Activated B cell treated with CpG ODN at 0.5 μM for 24 hours (primary cell): ENCODE measurements at regions not wholly inside any gene's neighbourhood (a gene's known extent, or its start where the extent isn't known, plus 50 kb on each side); places are given as distances from the start of the nearest gene placed in this dataset.

ENCODE experiments used
- ATAC-seq: fragments of 200-7000 bp; cut with Tn5 transposase; one replicate; pipeline ENCODE4 v1.10.0; 2021; ENCODE audit warnings: low read depth, mild to moderate bottlenecking, moderate library complexity
- CTCF ChIA-PET: fragments of 350-600 bp; sonication (Branson Sonifier 250); formaldehyde crosslinking; loops from one replicate; lab custom pipeline; 2021; ENCODE audit warnings: antibody characterized with exemption; lab: Charles Lee
- POLR2A ChIA-PET: fragments of 350-600 bp; sonication (Branson Sonifier 250); formaldehyde crosslinking; loops from one replicate; lab custom pipeline; 2021; ENCODE audit warnings: antibody characterized with exemption; lab: Charles Lee
- DNase-seq: peaks from one replicate; pipeline ENCODE4 v3.0.0; 2022
- H3K27ac Mint-ChIP-seq: one replicate; pipeline ENCODE4 v1.8.0; 2020; ENCODE audit warnings: mixed read lengths
- H3K27me3 Mint-ChIP-seq: one replicate; pipeline ENCODE4 v1.8.0; 2021; ENCODE audit warnings: mixed read lengths
- H3K36me3 Mint-ChIP-seq: one replicate; pipeline ENCODE4 v1.8.0; 2021; ENCODE audit warnings: low read depth, mixed read lengths
- H3K4me1 Mint-ChIP-seq: one replicate; pipeline ENCODE4 v1.8.0; 2021; ENCODE audit warnings: mixed read lengths
- H3K4me3 Mint-ChIP-seq: one replicate; pipeline ENCODE4 v1.8.0; 2020; ENCODE audit warnings: mild to moderate bottlenecking, mixed read lengths
- H3K9me3 Mint-ChIP-seq: one replicate; pipeline ENCODE4 v1.8.0; 2020; ENCODE audit warnings: mixed read lengths
- intact Hi-C: fragments of 100-400 bp; cut with micrococcal nuclease; formaldehyde crosslinking; loops from one replicate; pipeline ENCODE4 v1.15.1; 2024
- TF ChIP-seq, protein P1 (sequence below): fragments of 200-600 bp; IDR thresholded peaks from one replicate; pipeline ENCODE4 v1.8.0; 2022; ENCODE audit warnings: antibody characterized with exemption, mild to moderate bottlenecking

DNA sequence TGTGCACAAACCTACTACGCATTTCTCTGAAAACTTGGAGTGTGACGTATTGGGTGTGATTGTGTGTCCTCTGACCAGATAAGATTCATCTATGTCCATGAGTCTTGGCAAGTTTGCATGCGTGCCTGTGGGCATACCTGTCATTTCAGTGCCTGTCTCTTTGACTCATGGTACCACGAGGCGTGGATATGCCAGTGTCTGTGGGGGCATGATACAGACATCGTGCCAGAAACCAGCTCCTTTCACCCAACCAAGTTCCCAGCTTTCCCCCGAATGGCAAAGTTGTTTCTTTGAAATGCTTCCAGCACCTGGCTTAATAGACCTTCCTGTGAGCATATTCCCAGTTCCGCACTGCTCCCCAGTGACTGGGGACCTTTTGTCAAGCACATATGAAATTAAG, 241.9 kb upstream of the MVB12B start:
- Mint-ChIP-seq H3K4me3 (no peak overlapping the region), H3K27ac (no peak overlapping the region), H3K36me3 (no peaks in the 10 kb centered on the region), H3K9me3 (no peaks in the 10 kb centered on the region), H3K27me3 (peaks cover 24% of the 10 kb centered on the region), H3K4me1 (no peaks in the 10 kb centered on the region)
- no peak for DNase-seq
- ChIA-PET POLR2A (no interaction called here), CTCF (no interaction called here)
- ATAC-seq: no peak
- intact Hi-C loops: no loop called here
- TF ChIP-seq, protein P1, sequence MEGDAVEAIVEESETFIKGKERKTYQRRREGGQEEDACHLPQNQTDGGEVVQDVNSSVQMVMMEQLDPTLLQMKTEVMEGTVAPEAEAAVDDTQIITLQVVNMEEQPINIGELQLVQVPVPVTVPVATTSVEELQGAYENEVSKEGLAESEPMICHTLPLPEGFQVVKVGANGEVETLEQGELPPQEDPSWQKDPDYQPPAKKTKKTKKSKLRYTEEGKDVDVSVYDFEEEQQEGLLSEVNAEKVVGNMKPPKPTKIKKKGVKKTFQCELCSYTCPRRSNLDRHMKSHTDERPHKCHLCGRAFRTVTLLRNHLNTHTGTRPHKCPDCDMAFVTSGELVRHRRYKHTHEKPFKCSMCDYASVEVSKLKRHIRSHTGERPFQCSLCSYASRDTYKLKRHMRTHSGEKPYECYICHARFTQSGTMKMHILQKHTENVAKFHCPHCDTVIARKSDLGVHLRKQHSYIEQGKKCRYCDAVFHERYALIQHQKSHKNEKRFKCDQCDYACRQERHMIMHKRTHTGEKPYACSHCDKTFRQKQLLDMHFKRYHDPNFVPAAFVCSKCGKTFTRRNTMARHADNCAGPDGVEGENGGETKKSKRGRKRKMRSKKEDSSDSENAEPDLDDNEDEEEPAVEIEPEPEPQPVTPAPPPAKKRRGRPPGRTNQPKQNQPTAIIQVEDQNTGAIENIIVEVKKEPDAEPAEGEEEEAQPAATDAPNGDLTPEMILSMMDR: no peak

DNA sequence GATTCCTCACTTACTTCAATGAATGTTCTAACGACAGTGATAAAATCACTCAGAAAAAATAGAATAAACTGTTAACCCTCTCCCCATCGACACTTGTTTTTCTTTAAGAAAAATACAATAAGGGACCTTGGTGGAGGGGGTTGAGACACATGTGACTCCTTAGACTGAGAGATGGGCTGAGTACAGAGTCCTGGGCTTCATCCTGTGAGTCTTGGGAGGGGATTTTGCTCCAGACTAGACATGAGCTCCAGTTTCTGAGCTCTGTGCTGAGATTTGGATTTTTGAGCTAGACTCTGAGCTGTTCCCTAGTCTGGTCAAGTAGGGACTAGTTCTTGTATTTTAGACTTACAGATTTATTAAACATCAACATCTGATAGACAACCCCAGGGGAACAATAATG, 241.5 kb upstream of the MVB12B start:
- TF ChIP-seq, protein P1: no peak
- DNase-seq (no peak), ATAC-seq (no peak)
- ChIA-PET CTCF (no interaction called here), POLR2A (no interaction called here)
- H3K27me3 Mint-ChIP-seq: peaks cover 24% of the 10 kb centered on the region
- intact Hi-C loops: no loop called here
- no peaks in the 10 kb centered on the region for H3K4me1 Mint-ChIP-seq
- no peak overlapping the region for H3K4me3 Mint-ChIP-seq
- H3K36me3 Mint-ChIP-seq: no peaks in the 10 kb centered on the region
- H3K27ac Mint-ChIP-seq: no peak overlapping the region
- H3K9me3 Mint-ChIP-seq: no peaks in the 10 kb centered on the region

DNA sequence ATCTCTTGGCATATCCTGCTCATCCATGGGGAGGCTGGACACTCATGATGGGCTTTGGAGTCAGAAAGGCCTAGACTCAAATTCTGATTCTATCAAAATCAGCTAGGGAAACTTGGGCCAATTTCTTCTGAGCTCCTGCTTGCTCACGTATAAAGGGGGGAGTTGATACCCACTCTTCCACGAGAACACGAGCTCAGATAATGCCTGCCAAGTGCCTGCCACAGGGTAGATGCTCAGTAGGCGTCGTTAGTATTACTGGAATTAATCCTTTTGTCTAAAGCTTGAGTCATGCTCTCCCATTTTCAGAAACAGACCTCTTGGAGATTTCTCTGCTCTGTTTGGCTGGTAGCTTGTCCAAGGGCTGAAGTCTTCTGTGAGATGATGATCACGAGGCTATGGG, 238.3 kb upstream of the MVB12B start:
- TF ChIP-seq, protein P1: no peak
- Mint-ChIP-seq H3K27me3 (peaks cover 15% of the 10 kb centered on the region), H3K9me3 (no peaks in the 10 kb centered on the region), H3K4me3 (no peak overlapping the region), H3K36me3 (no peaks in the 10 kb centered on the region), H3K4me1 (no peaks in the 10 kb centered on the region), H3K27ac (no peak overlapping the region)
- DNase-seq: no peak
- no peak for ATAC-seq
- CTCF ChIA-PET: no interaction called here
- POLR2A ChIA-PET: no interaction called here
- intact Hi-C loops: no loop called here

DNA sequence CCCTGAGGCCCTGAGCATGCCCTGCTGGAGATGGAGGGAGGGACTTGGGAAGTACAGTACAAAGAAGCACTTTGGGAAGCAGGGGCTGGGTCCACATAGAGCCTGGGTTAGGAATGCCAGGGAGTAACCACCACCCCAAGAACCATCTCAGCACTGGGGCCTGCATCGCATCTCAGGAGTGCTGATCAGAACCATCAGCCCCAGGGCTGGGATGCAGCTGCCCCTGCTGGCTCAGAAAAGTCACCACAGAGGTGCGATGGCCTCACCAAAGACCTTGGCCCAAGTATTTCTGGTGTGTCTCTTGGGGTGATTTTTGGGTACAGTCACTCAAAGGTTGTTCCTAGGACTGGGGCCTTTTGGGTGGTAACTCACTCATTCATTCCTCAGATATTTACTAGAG, 236.8 kb upstream of the MVB12B start:
- POLR2A ChIA-PET: no interaction called here
- intact Hi-C loops: no loop called here
- TF ChIP-seq, protein P1: no peak
- Mint-ChIP-seq H3K9me3 (no peaks in the 10 kb centered on the region), H3K4me1 (no peaks in the 10 kb centered on the region), H3K27ac (no peak overlapping the region), H3K36me3 (no peaks in the 10 kb centered on the region), H3K4me3 (no peak overlapping the region), H3K27me3 (peaks cover 6% of the 10 kb centered on the region)
- DNase-seq (no peak), ATAC-seq (no peak)
- CTCF ChIA-PET: no interaction called here

DNA sequence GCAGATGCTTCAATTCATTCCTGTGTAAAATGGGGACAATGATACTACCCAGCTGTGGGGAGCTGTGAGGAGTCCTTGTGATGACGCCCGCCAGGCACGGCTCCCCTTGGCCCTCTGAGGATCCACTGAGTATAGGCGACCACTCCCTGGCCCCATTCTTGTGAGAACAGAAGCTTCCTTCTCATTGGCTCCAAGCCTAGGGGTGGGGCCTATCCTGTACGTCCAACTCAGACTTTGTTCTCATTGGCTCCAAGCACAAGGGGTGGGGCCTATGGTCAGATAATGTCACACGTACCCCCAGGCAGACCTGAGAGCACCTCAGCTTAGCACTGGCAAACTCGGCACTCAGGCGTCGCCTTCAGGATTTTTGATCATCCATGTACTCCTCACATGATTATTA, 232.9 kb upstream of the MVB12B start:
- H3K4me3 Mint-ChIP-seq: no peak overlapping the region
- CTCF ChIA-PET: no interaction called here

More for the DNA sequence above, 232.9 kb upstream of the MVB12B start:
- DNase-seq: no peak
- Mint-ChIP-seq H3K9me3 (no peaks in the 10 kb centered on the region), H3K27ac (no peak overlapping the region), H3K4me1 (no peaks in the 10 kb centered on the region), H3K36me3 (no peaks in the 10 kb centered on the region), H3K27me3 (peaks cover 7% of the 10 kb centered on the region)
- POLR2A ChIA-PET: no interaction called here
- no peak for ATAC-seq
- intact Hi-C loops: no loop called here
- TF ChIP-seq, protein P1: no peak
